Nephron (organoid): ENCODE measurements at regions not wholly inside any gene's neighbourhood (a gene's known extent, or its start where the extent isn't known, plus 50 kb on each side); places are given as distances from the start of the nearest gene placed in this dataset.
A peak's percentile ranks its signal among the peaks of the same experiment; 100 is the strongest.

Experiments
- H3K27ac Mint-ChIP-seq, 3 experiments: 2 replicates each; pipeline ENCODE4 v1.8.0; 2020; ENCODE audit warnings: mixed read lengths in 3 of 3, mild to moderate bottlenecking in 2 of 3, moderate library complexity in 1 of 3
- H3K27me3 Mint-ChIP-seq: 2 replicates; pipeline ENCODE4 v1.8.0; 2021; ENCODE audit warnings: low read depth, mild to moderate bottlenecking, moderate library complexity, mixed read lengths
- H3K36me3 Mint-ChIP-seq: 2 replicates; pipeline ENCODE4 v1.8.0; 2020; ENCODE audit warnings: low read depth, mixed read lengths
- H3K4me1 Mint-ChIP-seq: 2 replicates; pipeline ENCODE4 v1.8.0; 2020; ENCODE audit warnings: mixed read lengths
- H3K4me3 Mint-ChIP-seq, 3 experiments: 2 replicates each; pipeline ENCODE4 v1.8.0; 2020; ENCODE audit warnings: mild to moderate bottlenecking in 3 of 3, mixed read lengths in 3 of 3, moderate library complexity in 2 of 3
- H3K9me3 Mint-ChIP-seq: 2 replicates; pipeline ENCODE4 v1.8.0; 2020; ENCODE audit warnings: mixed read lengths
- CTCF ChIP-seq, 3 experiments: fragments of 200-600 bp; sonication (generic); IDR thresholded peaks; one replicate each; pipeline ENCODE4 v1.5.0; 2021; ENCODE audit warnings: antibody characterized with exemption in 3 of 3; ENCODE audit not compliant: unreplicated experiment in 3 of 3

DNA sequence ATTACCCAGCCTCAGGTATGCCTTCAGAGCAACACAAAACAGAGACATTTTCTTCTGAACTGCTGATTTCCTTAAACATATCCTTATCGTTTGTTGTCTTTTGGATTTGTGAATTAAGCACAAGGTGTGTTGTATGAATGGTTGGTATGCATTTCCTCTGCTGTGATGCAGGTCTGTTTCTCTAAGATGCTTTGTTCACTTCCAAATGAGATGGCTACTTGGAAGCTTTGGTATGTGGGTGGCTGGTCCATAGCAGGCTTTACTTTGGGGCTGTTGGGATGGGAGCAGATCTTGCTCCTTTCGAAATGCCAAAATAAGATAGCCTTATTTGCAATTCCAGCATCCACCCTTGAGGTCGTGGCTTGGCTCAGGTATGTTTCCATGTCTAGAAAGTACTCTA lies 257.2 kb downstream of the INSIG2 start:
- Mint-ChIP-seq H3K36me3 (no peaks in the 10 kb centered on the region), H3K27ac (no peak overlapping the region), H3K4me1 (no peaks in the 10 kb centered on the region), H3K4me3 (no peak overlapping the region), H3K9me3 (no peaks in the 10 kb centered on the region), H3K27me3 (no peaks in the 10 kb centered on the region)
- no peak for TF ChIP-seq CTCF (IDR thresholded peaks at IDR 0.05; ENCODE audit: unreplicated experiment in 3 of 3)

- Mint-ChIP-seq H3K36me3 (no peaks in the 10 kb centered on the region), H3K4me1 (no peaks in the 10 kb centered on the region), H3K27me3 (no peaks in the 10 kb centered on the region), H3K27ac (no peak overlapping the region), H3K9me3 (peaks cover 20% of the 10 kb centered on the region), H3K4me3 (no peak overlapping the region)
- TF ChIP-seq CTCF (IDR thresholded peaks at IDR 0.05; ENCODE audit: unreplicated experiment in 3 of 3): no peak
Observed at GRCh38 chr2:118340103-118340502, 251.8 kb downstream of the INSIG2 start.

GRCh38 chr2:118339386-118339785 lies 251.1 kb downstream of the INSIG2 start:
- Mint-ChIP-seq H3K36me3 (no peaks in the 10 kb centered on the region), H3K27ac (no peak overlapping the region), H3K27me3 (no peaks in the 10 kb centered on the region), H3K4me3 (no peak overlapping the region), H3K4me1 (no peaks in the 10 kb centered on the region), H3K9me3 (peaks cover 20% of the 10 kb centered on the region)
- TF ChIP-seq CTCF (IDR thresholded peaks at IDR 0.05; ENCODE audit: unreplicated experiment in 3 of 3): no peak

GRCh38 chr2:118333664-118334063 lies 245.4 kb downstream of the INSIG2 start:
- Mint-ChIP-seq H3K4me3 (no peak overlapping the region), H3K9me3 (peaks cover 9% of the 10 kb centered on the region)

GRCh38 chr2:118325321-118325955 lies 237.2 kb downstream of the INSIG2 start:
- no peak overlapping the region for H3K4me3 Mint-ChIP-seq
- TF ChIP-seq CTCF (IDR thresholded peaks at IDR 0.05; ENCODE audit: unreplicated experiment in 3 of 3): no peak
- H3K36me3 Mint-ChIP-seq: no peaks in the 10 kb centered on the region
- H3K27me3 Mint-ChIP-seq: no peaks in the 10 kb centered on the region
- no peaks in the 10 kb centered on the region for H3K9me3 Mint-ChIP-seq
- H3K27ac Mint-ChIP-seq: peak overlapping the region in 2 of 3 experiments; percentile 27 to 31
- peaks cover 16% of the 10 kb centered on the region for H3K4me1 Mint-ChIP-seq

More at GRCh38 chr2:118333664-118334063, 245.4 kb downstream of the INSIG2 start:
- Mint-ChIP-seq H3K27ac (no peak overlapping the region), H3K27me3 (no peaks in the 10 kb centered on the region), H3K4me1 (peaks cover 10% of the 10 kb centered on the region), H3K36me3 (no peaks in the 10 kb centered on the region)
- no peak for TF ChIP-seq CTCF (IDR thresholded peaks at IDR 0.05; ENCODE audit: unreplicated experiment in 3 of 3)

- no peak overlapping the region for H3K4me3 Mint-ChIP-seq
- no peaks in the 10 kb centered on the region for H3K36me3 Mint-ChIP-seq
- H3K9me3 Mint-ChIP-seq: no peaks in the 10 kb centered on the region
- H3K27me3 Mint-ChIP-seq: peaks cover 6% of the 10 kb centered on the region
- H3K4me1 Mint-ChIP-seq: peaks cover 33% of the 10 kb centered on the region
- TF ChIP-seq CTCF (IDR thresholded peaks at IDR 0.05; ENCODE audit: unreplicated experiment in 3 of 3): no peak
- no peak overlapping the region for H3K27ac Mint-ChIP-seq
Observed at GRCh38 chr2:118322406-118322805, 234.1 kb downstream of the INSIG2 start.
